DND-41 (cell line): ENCODE measurements at regions not wholly inside any gene's neighbourhood (a gene's known extent, or its start where the extent isn't known, plus 50 kb on each side); places are given as distances from the start of the nearest gene placed in this dataset.

Experiments
- CTCF ChIP-seq: IDR thresholded peaks from 2 replicates; pipeline ENCODE4 v1.5.1; 2012; ENCODE audit warnings: borderline replicate concordance, low read length, moderate library complexity, mild to moderate bottlenecking; ENCODE audit not compliant: poor library complexity, severe bottlenecking; ENCODE audit errors: extremely low read depth
- EZH2 ChIP-seq: IDR thresholded peaks from 3 replicates; pipeline ENCODE4 v1.6.1; 2012; ENCODE audit warnings: borderline replicate concordance, low read depth, mild to moderate bottlenecking, moderate library complexity, low read length, inconsistent platforms; ENCODE audit not compliant: severe bottlenecking

GRCh38 chr2:47266939-47267710, 90.8 kb upstream of the CALM2 start:
- no peak for TF ChIP-seq CTCF
- no peak for TF ChIP-seq EZH2
